Right atrium auricular region (tissue), 2 donors: ENCODE measurements at regions not wholly inside any gene's neighbourhood (a gene's known extent, or its start where the extent isn't known, plus 50 kb on each side); places are given as distances from the start of the nearest gene placed in this dataset.

Experiments
- DNase-seq: peaks from one replicate; pipeline ENCODE4 v3.0.0-alpha.2; 2019; ENCODE audit warnings: low spot score
- H3K27ac ChIP-seq, 2 donors: fragments of 200-600 bp; sonication (generic); 1 replicate in 1 of 2; 2 replicates in 1 of 2; pipeline ENCODE4 v1.5.1; 2016 to 2019
- H3K27me3 ChIP-seq, 2 donors: fragments of 200-600 bp; sonication (generic); one replicate each; pipeline versions ENCODE4 v1.5.1 to v1.6.0; 2017 to 2019
- H3K36me3 ChIP-seq: fragments of 200-600 bp; sonication (generic); one replicate; pipeline ENCODE4 v1.5.1; 2016
- H3K4me1 ChIP-seq, 2 donors: fragments of 200-600 bp; sonication (generic); one replicate each; pipeline versions ENCODE4 v1.5.1 to v1.6.0; 2017 to 2019
- H3K4me3 ChIP-seq, 2 donors: fragments of 200-600 bp; sonication (generic); 1 replicate in 1 of 2; 2 replicates in 1 of 2; pipeline ENCODE4 v1.5.1; 2017 to 2019; ENCODE audit warnings: mild to moderate bottlenecking in 1 of 2, moderate library complexity in 1 of 2
- H3K9me3 ChIP-seq, 2 donors: fragments of 200-600 bp; sonication (generic); one replicate each; pipeline ENCODE4 v1.5.1; 2019
- TF ChIP-seq, protein P1 (sequence below), 2 donors: fragments of 200-600 bp; sonication (generic); IDR thresholded peaks; one replicate each; pipeline ENCODE4 v1.5.1; 2019; ENCODE audit warnings: antibody characterized with exemption in 2 of 2

GRCh38 chr4:20487852-20488251 is 212.4 kb upstream of the PACRGL start:
- H3K36me3 ChIP-seq, result no peaks in the 10 kb centered on the region
- TF ChIP-seq, protein P1, sequence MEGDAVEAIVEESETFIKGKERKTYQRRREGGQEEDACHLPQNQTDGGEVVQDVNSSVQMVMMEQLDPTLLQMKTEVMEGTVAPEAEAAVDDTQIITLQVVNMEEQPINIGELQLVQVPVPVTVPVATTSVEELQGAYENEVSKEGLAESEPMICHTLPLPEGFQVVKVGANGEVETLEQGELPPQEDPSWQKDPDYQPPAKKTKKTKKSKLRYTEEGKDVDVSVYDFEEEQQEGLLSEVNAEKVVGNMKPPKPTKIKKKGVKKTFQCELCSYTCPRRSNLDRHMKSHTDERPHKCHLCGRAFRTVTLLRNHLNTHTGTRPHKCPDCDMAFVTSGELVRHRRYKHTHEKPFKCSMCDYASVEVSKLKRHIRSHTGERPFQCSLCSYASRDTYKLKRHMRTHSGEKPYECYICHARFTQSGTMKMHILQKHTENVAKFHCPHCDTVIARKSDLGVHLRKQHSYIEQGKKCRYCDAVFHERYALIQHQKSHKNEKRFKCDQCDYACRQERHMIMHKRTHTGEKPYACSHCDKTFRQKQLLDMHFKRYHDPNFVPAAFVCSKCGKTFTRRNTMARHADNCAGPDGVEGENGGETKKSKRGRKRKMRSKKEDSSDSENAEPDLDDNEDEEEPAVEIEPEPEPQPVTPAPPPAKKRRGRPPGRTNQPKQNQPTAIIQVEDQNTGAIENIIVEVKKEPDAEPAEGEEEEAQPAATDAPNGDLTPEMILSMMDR (IDR thresholded peaks at IDR 0.05), result no peak
- no peaks in the 10 kb centered on the region for H3K4me1 ChIP-seq
- no peaks in the 10 kb centered on the region for H3K27me3 ChIP-seq
- no peaks in the 10 kb centered on the region for H3K9me3 ChIP-seq
- H3K27ac ChIP-seq, result no peak overlapping the region
- H3K4me3 ChIP-seq, result no peak overlapping the region
- no peak for DNase-seq

- no peak for DNase-seq
- H3K4me1 ChIP-seq, result no peaks in the 10 kb centered on the region
- no peaks in the 10 kb centered on the region for H3K9me3 ChIP-seq
- no peaks in the 10 kb centered on the region for H3K36me3 ChIP-seq
- TF ChIP-seq, protein P1 (IDR thresholded peaks at IDR 0.05), result no peak
- H3K27ac ChIP-seq, result no peak overlapping the region
- H3K27me3 ChIP-seq, result no peaks in the 10 kb centered on the region
- no peak overlapping the region for H3K4me3 ChIP-seq
These were observed 209.5 kb upstream of the PACRGL start for GRCh38 chr4:20490734-20491133.

DNA sequence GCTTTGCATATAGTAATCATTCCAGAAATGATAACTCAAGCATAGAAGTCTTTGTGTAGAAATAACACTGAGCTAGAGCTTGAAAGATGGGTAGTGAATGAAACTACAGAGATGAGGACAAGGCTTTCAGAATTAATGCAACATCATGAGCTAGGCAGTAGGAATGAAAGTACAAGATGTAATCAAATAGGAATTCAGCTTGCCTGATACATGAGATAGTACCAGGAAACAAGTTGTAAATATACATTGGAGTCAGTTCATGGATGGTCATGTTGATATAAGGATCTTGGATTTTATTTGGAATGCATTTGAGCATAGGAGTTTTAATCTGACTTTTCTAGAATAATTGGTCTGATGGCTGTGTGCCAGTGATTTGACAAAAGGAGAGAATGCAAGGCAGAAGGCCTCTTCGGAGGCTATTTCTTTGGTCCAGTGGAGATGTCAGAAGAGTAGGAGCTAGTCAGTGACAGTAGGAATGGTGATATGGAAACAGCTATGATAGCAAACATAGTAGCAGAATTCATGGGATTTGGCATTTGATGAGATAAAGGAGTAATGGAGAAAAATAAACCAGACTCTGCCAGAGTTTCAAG is 206.4 kb upstream of the PACRGL start:
- TF ChIP-seq, protein P1 (IDR thresholded peaks at IDR 0.05), result no peak
- H3K36me3 ChIP-seq, result no peaks in the 10 kb centered on the region
- no peaks in the 10 kb centered on the region for H3K4me1 ChIP-seq
- no peaks in the 10 kb centered on the region for H3K9me3 ChIP-seq
- no peak overlapping the region for H3K27ac ChIP-seq
- no peaks in the 10 kb centered on the region for H3K27me3 ChIP-seq
- no peak overlapping the region for H3K4me3 ChIP-seq
- no peak for DNase-seq

DNA sequence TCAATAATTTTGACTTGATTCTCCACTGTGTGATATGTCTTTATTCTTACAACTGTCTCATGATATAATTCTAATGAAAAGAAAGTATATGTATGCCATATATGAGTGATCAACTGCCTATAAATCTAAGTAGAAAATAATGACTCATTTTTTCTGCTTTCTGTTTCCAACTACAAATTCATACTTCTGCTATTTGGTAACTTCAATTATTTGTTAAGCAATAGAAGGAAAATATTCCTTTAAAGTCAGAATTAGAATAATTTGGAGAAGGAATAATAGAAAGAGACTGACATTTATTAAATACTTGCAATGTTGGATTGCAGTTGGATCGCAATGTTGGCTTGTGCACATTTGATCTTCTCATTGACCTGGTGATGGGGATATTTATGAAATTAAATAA is 204.2 kb upstream of the PACRGL start:
- Histone ChIP-seq H3K27ac (no peak overlapping the region), H3K36me3 (no peaks in the 10 kb centered on the region), H3K4me3 (no peak overlapping the region), H3K4me1 (no peaks in the 10 kb centered on the region), H3K9me3 (no peaks in the 10 kb centered on the region), H3K27me3 (no peaks in the 10 kb centered on the region)
- no peak for DNase-seq
- TF ChIP-seq, protein P1 (IDR thresholded peaks at IDR 0.05), result no peak

DNA sequence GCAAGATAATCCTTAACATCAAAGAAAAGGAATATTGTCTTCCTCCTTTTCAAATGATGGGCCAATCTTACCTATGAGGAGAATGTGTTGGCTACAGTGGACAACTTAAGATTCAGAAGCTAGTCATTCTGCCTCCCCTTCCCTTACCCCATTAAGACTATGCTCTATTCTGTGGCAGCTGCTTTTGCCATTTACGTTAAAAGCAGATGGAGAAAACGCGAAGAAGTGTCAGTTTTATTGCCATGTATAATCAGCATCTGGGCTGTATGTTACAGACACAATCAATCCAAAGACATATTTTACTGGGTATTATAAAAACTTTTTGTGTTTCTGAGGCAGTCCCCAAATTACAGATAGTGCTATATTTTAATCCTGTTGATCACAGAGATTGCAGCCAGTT is 196.1 kb upstream of the PACRGL start:
- TF ChIP-seq, protein P1 (IDR thresholded peaks at IDR 0.05), result no peak
- Histone ChIP-seq H3K4me1 (no peaks in the 10 kb centered on the region), H3K27me3 (no peaks in the 10 kb centered on the region), H3K4me3 (no peak overlapping the region), H3K36me3 (no peaks in the 10 kb centered on the region), H3K9me3 (no peaks in the 10 kb centered on the region), H3K27ac (no peak overlapping the region)
- no peak for DNase-seq

DNA sequence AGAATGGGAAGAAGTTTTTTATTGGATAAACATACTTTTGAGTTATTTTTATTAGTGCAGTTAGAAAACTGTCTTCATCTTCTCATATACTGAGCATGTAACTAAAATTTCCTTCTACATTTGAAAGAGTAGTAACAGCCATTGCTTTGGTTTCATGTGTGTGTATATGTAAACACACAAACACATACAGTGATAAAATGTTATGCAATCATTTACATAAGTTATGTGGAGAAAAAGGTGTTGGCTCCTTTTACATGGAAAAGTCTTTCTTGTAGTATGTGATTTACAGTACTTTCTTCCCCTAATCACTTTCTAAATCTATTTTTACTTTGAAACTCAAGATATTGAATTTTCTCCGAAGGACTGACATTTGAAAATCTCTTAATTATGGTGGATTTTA is 194.3 kb upstream of the PACRGL start:
- TF ChIP-seq, protein P1 (IDR thresholded peaks at IDR 0.05), result no peak
- Histone ChIP-seq H3K4me1 (no peaks in the 10 kb centered on the region), H3K36me3 (no peaks in the 10 kb centered on the region), H3K27me3 (no peaks in the 10 kb centered on the region), H3K9me3 (no peaks in the 10 kb centered on the region), H3K4me3 (no peak overlapping the region), H3K27ac (no peak overlapping the region)
- DNase-seq, result no peak
